PC-3 (cell line): ENCODE measurements at regions not wholly inside any gene's neighbourhood (a gene's known extent, or its start where the extent isn't known, plus 50 kb on each side); places are given as distances from the start of the nearest gene placed in this dataset.

ENCODE experiments used
- ATAC-seq: fragments of 200-7000 bp; cut with Tn5 transposase; 2 replicates; pipeline ENCODE4 v1.9.1; 2020; ENCODE audit warnings: mild to moderate bottlenecking, moderate library complexity
- BruUV-seq: library from RNA; stranded (reverse); fragments of 400-500 nt; replicated peaks from 2 replicates; lab custom pipeline; 2021; lab: Mats Ljungman, UMichigan
- CTCF ChIA-PET: fragments of 300-600 bp; sonication (Branson Sonifier 250); formaldehyde crosslinking; loops from one replicate; lab custom pipeline; 2022; ENCODE audit warnings: antibody characterized with exemption; lab: Charles Lee
- POLR2A ChIA-PET: fragments of 300-600 bp; sonication (Branson Sonifier 250); formaldehyde crosslinking; loops from one replicate; lab custom pipeline; 2022; ENCODE audit warnings: antibody characterized with exemption; ENCODE audit not compliant: unreplicated experiment; lab: Charles Lee
- DNase-seq: peaks from one replicate; pipeline ENCODE4 v3.0.0-alpha.2; 2015
- H2AFZ ChIP-seq: fragments of 300-600 bp; sonication (generic); 2 replicates; pipeline ENCODE4 v1.6.0; 2016; ENCODE audit warnings: antibody characterized with exemption, low read length
- H3F3A ChIP-seq: fragments of 300-600 bp; sonication (generic); one replicate; pipeline ENCODE4 v1.6.0; 2017; ENCODE audit warnings: antibody characterized with exemption, low read length, control low read depth, mild to moderate bottlenecking; ENCODE audit not compliant: unreplicated experiment
- H3K27ac ChIP-seq: fragments of 300-600 bp; sonication (generic); 2 replicates; pipeline ENCODE4 v1.5.1; 2016; ENCODE audit warnings: mild to moderate bottlenecking, low read length
- H3K27me3 ChIP-seq: fragments of 300-600 bp; sonication (generic); 2 replicates; pipeline ENCODE4 v1.6.1; 2016; ENCODE audit warnings: low read length, mixed read lengths
- H3K36me3 ChIP-seq: fragments of 300-600 bp; sonication (generic); 2 replicates; pipeline ENCODE4 v1.6.1; 2016; ENCODE audit warnings: low read depth, mixed run types, low read length, mixed read lengths
- H3K4me1 ChIP-seq: fragments of 300-600 bp; sonication (generic); 2 replicates; pipeline ENCODE4 v1.5.1; 2016; ENCODE audit warnings: low read length; ENCODE audit not compliant: insufficient read depth
- H3K4me2 ChIP-seq: fragments of 300-600 bp; sonication (generic); 2 replicates; pipeline ENCODE4 v1.6.0; 2016; ENCODE audit warnings: low read length
- H3K4me3 ChIP-seq: fragments of 300-600 bp; sonication (generic); 2 replicates; pipeline ENCODE4 v1.5.1; 2016; ENCODE audit warnings: mild to moderate bottlenecking, low read length, mixed read lengths
- H3K79me2 ChIP-seq: fragments of 300-600 bp; sonication (generic); 2 replicates; pipeline ENCODE4 v1.6.1; 2017; ENCODE audit warnings: low read length, mixed read lengths
- H3K9ac ChIP-seq: fragments of 300-600 bp; sonication (generic); 2 replicates; pipeline ENCODE4 v1.6.0; 2016; ENCODE audit warnings: mild to moderate bottlenecking, low read length
- H3K9me2 ChIP-seq: fragments of 300-600 bp; sonication (generic); replicated peaks from 2 replicates; pipeline ENCODE4 v1.6.1; 2016; ENCODE audit warnings: mixed run types, low read length, mixed read lengths
- H3K9me3 ChIP-seq: fragments of 300-600 bp; sonication (generic); 2 replicates; pipeline ENCODE4 v1.6.1; 2016; ENCODE audit warnings: low read length, mixed read lengths
- H4K20me1 ChIP-seq: fragments of 300-600 bp; sonication (generic); 2 replicates; pipeline ENCODE4 v1.6.1; 2016; ENCODE audit warnings: low read length, mixed read lengths
- CTCF ChIP-seq: fragments of 300-600 bp; sonication (generic); conservative IDR thresholded peaks from 2 replicates; pipeline ENCODE4 v1.5.1; 2017; ENCODE audit warnings: antibody characterized with exemption, low read depth, mild to moderate bottlenecking, low read length
- EZH2 ChIP-seq: fragments of 300-600 bp; sonication (generic); IDR thresholded peaks from one replicate; pipeline ENCODE4 v1.6.1; 2017; ENCODE audit warnings: antibody characterized with exemption, mild to moderate bottlenecking, low read length; ENCODE audit not compliant: unreplicated experiment
- EZH2phosphoT487 ChIP-seq: fragments of 300-600 bp; sonication (generic); IDR thresholded peaks from 2 replicates; pipeline ENCODE4 v1.6.1; 2018; ENCODE audit warnings: mild to moderate bottlenecking, antibody characterized with exemption, low read length, borderline replicate concordance
- intact Hi-C: fragments of 100-400 bp; cut with micrococcal nuclease; formaldehyde crosslinking; loops from 2 replicates; pipeline ENCODE4 v1.9.0; 2023

GRCh38 chr5:9743507-9743906 lies 113.4 kb upstream of the TAS2R1 start:
- H3K36me3 ChIP-seq, result no peaks in the 10 kb centered on the region
- no peaks in the 10 kb centered on the region for H3K9me2 ChIP-seq
- no peak overlapping the region for H2AFZ ChIP-seq
- no TSS peak for BruUV-seq
- H3K27me3 ChIP-seq, result peaks cover 14% of the 10 kb centered on the region
- no peak overlapping the region for H3K4me3 ChIP-seq
- no peaks in the 10 kb centered on the region for H3F3A ChIP-seq
- no peaks in the 10 kb centered on the region for H3K9me3 ChIP-seq
- ATAC-seq (no peak), DNase-seq (no peak)
- H3K4me2 ChIP-seq, result no peak overlapping the region
- no peak overlapping the region for H3K9ac ChIP-seq
- no peaks in the 10 kb centered on the region for H4K20me1 ChIP-seq
- ChIA-PET CTCF (no interaction called here), POLR2A (no interaction called here)
- H3K27ac ChIP-seq, result no peak overlapping the region
- TF ChIP-seq EZH2phosphoT487, result no peak
- no peak for TF ChIP-seq CTCF
- TF ChIP-seq EZH2, result no peak
- intact Hi-C loops, result no loop called here
- H3K79me2 ChIP-seq, result no peaks in the 10 kb centered on the region
- H3K4me1 ChIP-seq, result no peaks in the 10 kb centered on the region

- intact Hi-C loops, result no loop called here
- no TSS peak for BruUV-seq
- Histone ChIP-seq H3K27ac (no peak overlapping the region), H4K20me1 (no peaks in the 10 kb centered on the region), H3K4me2 (no peak overlapping the region), H3K4me1 (no peaks in the 10 kb centered on the region), H3K9me3 (no peaks in the 10 kb centered on the region), H3K36me3 (no peaks in the 10 kb centered on the region), H3K9ac (no peak overlapping the region), H3K79me2 (no peaks in the 10 kb centered on the region), H3F3A (no peaks in the 10 kb centered on the region), H3K27me3 (peaks cover 14% of the 10 kb centered on the region), H3K4me3 (no peak overlapping the region), H2AFZ (no peak overlapping the region), H3K9me2 (no peaks in the 10 kb centered on the region)
- ATAC-seq (no peak), DNase-seq (no peak)
- ChIA-PET POLR2A (no interaction called here), CTCF (no interaction called here)
- TF ChIP-seq EZH2, result no peak
- TF ChIP-seq CTCF, result no peak
- no peak for TF ChIP-seq EZH2phosphoT487
These were observed 112.7 kb upstream of the TAS2R1 start for GRCh38 chr5:9742848-9743247.

- no peaks in the 10 kb centered on the region for H3K9me3 ChIP-seq
- no peaks in the 10 kb centered on the region for H4K20me1 ChIP-seq
- H3K4me1 ChIP-seq, result no peaks in the 10 kb centered on the region
- H3K9me2 ChIP-seq, result no peaks in the 10 kb centered on the region
- no peak overlapping the region for H3K27ac ChIP-seq
- H2AFZ ChIP-seq, result no peak overlapping the region
- CTCF ChIA-PET, result no interaction called here
- peaks cover 14% of the 10 kb centered on the region for H3K27me3 ChIP-seq
- no peaks in the 10 kb centered on the region for H3F3A ChIP-seq
- ATAC-seq (no peak), DNase-seq (no peak)
- no peak overlapping the region for H3K4me2 ChIP-seq
- no peaks in the 10 kb centered on the region for H3K36me3 ChIP-seq
- intact Hi-C loops, result no loop called here
- POLR2A ChIA-PET, result no interaction called here
- no peaks in the 10 kb centered on the region for H3K79me2 ChIP-seq
- no peak overlapping the region for H3K4me3 ChIP-seq
- H3K9ac ChIP-seq, result no peak overlapping the region
- no peak for TF ChIP-seq EZH2phosphoT487
- TF ChIP-seq EZH2, result no peak
- no peak for TF ChIP-seq CTCF
- no TSS peak for BruUV-seq
These were observed 109.0 kb upstream of the TAS2R1 start for GRCh38 chr5:9739135-9739534.
